ENCODE measurements at regions not wholly inside any gene's neighbourhood (a gene's known extent, or its start where the extent isn't known, plus 50 kb on each side); places are given as distances from the start of the nearest gene placed in this dataset.

- no peak for DNase-seq (ENCODE audit: extremely low spot score)
- TF ChIP-seq CTCF (IDR thresholded peaks at IDR 0.05; ENCODE audit: control extremely low read depth, extremely low read depth, low read depth, missing control alignments): no peak
- POLR2A ChIA-PET: no interaction called here
- CTCF ChIA-PET: interaction anchor here (1.7 to 9.1 kb wide), 4 partner anchors 12 to 125 kb away, joined by 3 to 128 read pairs (median 6); partner anchors contain the start of gene SDC1
Measured at GRCh38 chr2:20140321-20141055, 84.4 kb downstream of the SDC1 start.

DNA sequence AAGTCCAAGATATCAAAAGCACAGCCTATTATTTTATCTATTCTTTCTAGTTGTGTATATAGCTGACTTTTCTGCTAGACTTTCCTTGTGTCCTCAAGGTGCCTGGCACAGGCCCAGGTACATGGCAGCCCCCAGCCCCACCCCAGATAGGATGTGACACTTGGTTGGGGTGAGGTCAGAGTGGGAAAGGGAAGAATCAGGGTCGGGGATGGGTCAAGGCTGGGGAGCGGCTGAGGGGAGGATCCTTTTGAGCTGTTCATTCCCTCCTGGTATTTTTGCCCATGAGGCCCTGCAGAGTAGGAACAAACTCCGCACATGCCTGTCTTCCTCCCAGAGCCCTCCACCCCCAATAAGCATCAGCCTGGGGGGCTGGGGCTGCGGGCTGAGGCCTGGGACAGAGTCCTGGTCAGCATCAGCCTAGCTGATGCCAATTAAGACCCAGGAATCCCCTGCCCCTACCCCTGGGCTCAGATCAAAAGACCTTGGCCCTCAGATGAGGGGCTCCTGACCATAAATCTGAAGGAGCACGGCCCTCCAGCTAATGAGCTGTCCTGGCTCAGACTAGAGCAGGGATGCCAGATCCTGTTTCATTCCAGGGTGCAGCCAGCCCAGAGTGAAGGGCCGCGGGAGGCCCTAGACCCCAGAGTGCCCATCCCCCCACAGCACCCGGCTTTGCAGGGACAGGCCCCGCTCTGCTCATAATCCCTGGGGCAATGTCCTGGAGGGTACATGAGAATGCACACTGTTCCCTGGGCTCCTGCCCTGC, 85.3 kb downstream of the SDC1 start:
- CTCF ChIA-PET: interaction anchor here (0.9 to 9.1 kb wide), 9 partner anchors 9 to 124 kb away, joined by 3 to 128 read pairs (median 6); partner anchors contain the start of gene SDC1
- no peak for DNase-seq (ENCODE audit: extremely low spot score)
- TF ChIP-seq CTCF (IDR thresholded peaks at IDR 0.05; ENCODE audit: control extremely low read depth, extremely low read depth, low read depth, missing control alignments): no peak
- POLR2A ChIA-PET: no interaction called here

- no peak for DNase-seq (ENCODE audit: extremely low spot score)
- ChIA-PET CTCF (interaction anchor here (0.7 to 9.1 kb wide), 13 partner anchors 9 to 152 kb away, joined by 3 to 128 read pairs (median 3); partner anchors contain the start of gene SDC1), POLR2A (no interaction called here)
- TF ChIP-seq CTCF (IDR thresholded peaks at IDR 0.05; ENCODE audit: control extremely low read depth, extremely low read depth, low read depth, missing control alignments): no peak
Measured at GRCh38 chr2:20138696-20139095, 86.2 kb downstream of the SDC1 start.

DNA sequence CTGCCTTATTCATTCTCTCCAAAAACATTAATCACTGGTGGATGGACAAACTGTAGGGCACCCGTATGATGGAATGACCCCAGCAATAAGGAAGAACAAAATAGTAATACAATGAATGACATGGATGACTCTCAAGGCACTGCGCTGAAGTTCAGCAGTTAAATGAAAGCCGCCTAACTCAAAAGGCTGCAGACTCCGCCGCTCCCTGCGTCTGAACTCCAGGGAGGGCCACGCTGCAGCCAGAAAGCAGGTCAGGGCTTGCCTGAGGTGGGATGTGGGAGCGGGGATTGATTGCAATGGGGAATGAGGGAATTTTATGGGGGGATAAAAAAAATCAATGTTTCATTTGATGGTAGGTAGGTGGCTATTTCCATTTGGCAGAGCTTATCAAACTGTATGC, 86.5 kb upstream of the LAPTM4A start:
- no peak for TF ChIP-seq CTCF (IDR thresholded peaks at IDR 0.05; ENCODE audit: control extremely low read depth, extremely low read depth, low read depth, missing control alignments)
- POLR2A ChIA-PET: no interaction called here
- DNase-seq (ENCODE audit: extremely low spot score): no peak
- CTCF ChIA-PET: interaction anchor here (1.0 to 9.1 kb wide), 9 partner anchors 10 to 153 kb away, joined by 3 to 128 read pairs (median 4); partner anchors contain the start of gene SDC1

GRCh38 chr2:20137131-20137571, 85.7 kb upstream of the LAPTM4A start:
- TF ChIP-seq CTCF (IDR thresholded peaks at IDR 0.05; ENCODE audit: control extremely low read depth, extremely low read depth, low read depth, missing control alignments): no peak
- CTCF ChIA-PET: interaction anchor here (0.8 to 9.1 kb wide), 9 partner anchors 9 to 190 kb away, joined by 3 to 128 read pairs (median 3); partner anchors contain the start of gene SDC1
- POLR2A ChIA-PET: no interaction called here
- no peak for DNase-seq (ENCODE audit: extremely low spot score)

GRCh38 chr2:20136149-20136548, 84.7 kb upstream of the LAPTM4A start:
- ChIA-PET POLR2A (no interaction called here), CTCF (interaction anchor here (0.9 to 9.1 kb wide), 28 partner anchors 8 to 275 kb away, joined by 3 to 128 read pairs (median 5); partner anchors contain the start of gene SDC1)
- DNase-seq (ENCODE audit: extremely low spot score): no peak
- no peak for TF ChIP-seq CTCF (IDR thresholded peaks at IDR 0.05; ENCODE audit: control extremely low read depth, extremely low read depth, low read depth, missing control alignments)
